Hippocampal formation (tissue), 2 donors: ENCODE measurements at regions not wholly inside any gene's neighbourhood (a gene's known extent, or its start where the extent isn't known, plus 50 kb on each side); places are given as distances from the start of the nearest gene placed in this dataset.

Experiments
- DNase-seq, 2 donors: peaks; one replicate each; lab custom pipeline; 2025; lab: John Stamatoyannopoulos, UW

DNA sequence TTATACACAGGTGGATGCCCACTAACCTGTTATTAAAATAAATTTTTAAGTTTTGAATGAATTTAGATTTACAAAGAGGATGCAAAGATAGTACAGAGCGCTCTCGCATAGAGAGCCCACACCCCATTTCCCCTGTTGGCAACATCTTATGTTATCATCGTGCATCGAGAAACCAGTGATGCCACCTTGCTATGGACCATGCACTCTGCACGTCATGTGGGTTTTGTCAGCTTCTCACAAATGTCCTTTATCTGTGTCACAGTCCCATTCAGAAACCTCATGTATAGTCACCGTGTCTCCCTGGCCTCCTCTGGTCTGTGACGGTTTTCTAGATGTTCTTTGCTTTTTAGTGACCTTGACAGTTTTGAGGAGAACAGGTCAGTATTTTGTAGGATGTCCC, 60.0 kb downstream of the ING1 start:
- no peak for DNase-seq

- no peak for DNase-seq
Observed at GRCh38 chr13:110774051-110774450, 60.6 kb downstream of the ING1 start.

GRCh38 chr13:110774490-110774889, 61.0 kb downstream of the ING1 start:
- no peak for DNase-seq

DNA sequence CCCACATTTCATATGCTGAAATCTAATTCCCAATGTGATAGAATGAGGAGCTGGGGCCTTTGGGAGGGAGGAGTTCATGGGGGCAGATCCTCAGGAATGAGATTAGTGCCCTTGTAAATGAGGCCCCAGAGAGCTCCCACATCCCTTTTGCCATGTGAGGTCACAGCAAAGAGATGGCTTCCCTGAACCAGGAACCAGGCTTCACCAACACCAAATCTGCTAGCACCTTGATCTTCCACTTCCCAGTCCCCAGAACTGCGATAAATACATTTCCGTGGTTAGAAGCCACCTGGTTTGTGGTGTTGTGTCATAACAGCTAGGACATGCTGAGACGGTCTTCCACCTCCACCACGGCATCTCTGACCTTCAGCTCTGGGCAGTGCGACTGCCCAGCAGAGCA, 62.1 kb downstream of the ING1 start:
- no peak for DNase-seq

- no peak for DNase-seq
Observed at GRCh38 chr13:110777251-110777820, 63.8 kb downstream of the ING1 start.

GRCh38 chr13:110779022-110779421, 65.5 kb downstream of the ING1 start:
- no peak for DNase-seq

GRCh38 chr13:110780422-110780821, 66.9 kb downstream of the ING1 start:
- no peak for DNase-seq

DNA sequence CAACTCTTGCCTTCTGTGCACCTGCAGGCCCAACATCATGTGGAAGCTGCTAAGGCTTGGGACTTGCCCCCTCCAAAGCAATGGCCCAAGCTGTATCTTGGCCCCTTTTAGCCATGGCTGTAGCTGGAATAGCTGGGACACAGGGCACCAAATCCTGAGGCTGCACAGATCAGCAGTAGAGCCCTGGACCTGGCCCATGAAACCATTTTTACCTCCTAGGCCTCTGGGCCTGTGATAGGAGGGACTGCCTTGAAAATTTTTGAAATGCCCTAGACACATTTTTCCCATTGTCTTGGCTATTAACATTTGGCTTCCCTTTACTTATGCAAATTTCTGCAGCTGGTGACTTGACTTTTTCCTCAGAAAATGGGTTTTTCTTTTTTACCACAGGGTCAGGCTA, 68.7 kb downstream of the ING1 start:
- no peak for DNase-seq

- DNase-seq, result no peak
Observed at GRCh38 chr13:110784704-110785103, 71.2 kb downstream of the ING1 start.

DNA sequence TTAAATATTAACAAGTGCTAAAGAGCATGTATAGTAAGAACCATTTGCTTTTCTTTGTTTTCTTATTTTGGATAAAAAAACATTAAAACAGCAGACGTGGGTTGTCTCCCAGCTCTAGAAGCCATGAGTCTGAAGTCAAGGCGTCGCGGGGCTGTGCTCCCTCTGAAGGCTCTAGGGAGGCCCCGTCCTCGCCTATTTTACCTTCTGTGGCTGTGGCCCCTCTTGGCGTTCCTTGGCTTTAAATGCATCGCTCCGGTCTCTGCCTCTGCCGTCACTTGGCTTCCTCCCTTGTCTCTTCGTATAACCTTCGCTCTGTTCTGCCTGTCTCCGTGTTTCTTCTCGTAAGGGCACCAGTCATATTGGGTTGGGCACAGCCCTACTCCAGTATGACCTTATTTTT, 75.3 kb downstream of the ING1 start:
- DNase-seq, result no peak

- DNase-seq, result no peak
Observed at GRCh38 chr13:110789871-110790270, 76.4 kb downstream of the ING1 start.

GRCh38 chr13:110790371-110790770, 76.9 kb downstream of the ING1 start:
- DNase-seq, result no peak

DNA sequence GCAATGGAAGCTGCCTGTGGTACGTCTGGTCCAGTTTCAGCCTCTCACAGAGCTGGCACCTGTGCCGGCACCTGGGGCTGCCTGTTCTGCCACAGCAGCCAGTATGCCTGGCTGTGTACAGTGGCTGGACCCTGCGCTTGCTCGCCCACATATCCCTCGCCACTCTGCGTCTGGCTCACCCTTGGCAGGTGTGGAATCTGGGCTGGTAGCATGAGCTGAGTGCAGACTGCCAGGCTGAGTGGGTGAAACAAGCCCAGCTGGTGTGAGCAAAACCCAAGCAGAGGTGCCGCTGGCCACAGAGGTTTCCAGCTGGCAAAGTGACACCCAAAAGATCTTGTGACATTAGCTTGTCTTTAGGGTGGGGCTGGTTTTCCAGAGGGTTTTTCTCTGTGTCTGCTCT, 80.7 kb downstream of the ING1 start:
- no peak for DNase-seq

- DNase-seq, result no peak
Observed at GRCh38 chr13:110797230-110797877, 83.9 kb downstream of the ING1 start.

DNA sequence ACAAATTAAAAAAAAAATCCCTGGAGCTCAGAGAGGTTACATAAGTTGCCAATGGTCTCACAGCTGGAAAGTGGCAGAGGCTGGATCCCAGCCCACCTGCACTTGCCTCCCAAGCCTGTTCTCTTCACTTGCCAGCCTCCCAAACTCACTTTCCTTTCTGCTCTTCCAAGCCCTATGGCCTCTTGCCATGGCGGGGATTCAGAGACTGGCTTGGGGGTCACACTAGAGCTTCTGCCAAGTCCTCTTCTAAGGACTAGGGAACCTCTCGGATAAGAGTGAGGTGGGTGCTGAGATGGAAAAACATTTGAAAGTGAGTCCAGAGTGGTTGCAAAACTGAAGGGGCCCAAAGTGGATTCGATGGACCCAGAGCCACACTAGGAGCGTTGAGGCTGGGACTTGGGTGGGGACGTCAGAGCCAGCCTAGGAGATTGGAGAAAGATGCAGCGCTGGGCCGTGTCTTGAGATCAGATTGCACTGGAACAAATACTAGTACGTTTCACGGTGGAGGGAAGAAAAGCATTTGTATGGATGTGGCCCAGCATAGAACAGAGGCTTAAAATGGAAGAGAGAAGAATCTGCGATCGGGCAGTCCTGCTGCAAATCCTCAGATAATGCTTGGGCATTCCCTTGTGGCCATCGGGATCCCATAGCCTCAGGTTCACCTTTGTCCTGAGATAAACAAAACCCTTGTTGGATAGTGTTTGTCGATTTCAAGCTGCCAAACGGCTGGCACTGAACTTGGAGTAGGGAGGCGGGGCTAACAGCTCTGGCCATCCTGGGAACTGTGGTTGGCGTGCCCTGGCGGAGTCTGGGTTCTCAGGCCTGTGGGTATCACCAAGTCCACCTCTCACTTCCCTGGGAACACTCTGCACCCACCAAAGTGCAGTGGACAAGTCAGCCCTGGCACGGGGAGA, 84.8 kb downstream of the ING1 start:
- no peak for DNase-seq

GRCh38 chr13:110799246-110800236, 86.0 kb downstream of the ING1 start:
- peak in 1 of 2 donors; percentile 7 for DNase-seq

GRCh38 chr13:110801044-110801443, 87.5 kb downstream of the ING1 start:
- no peak for DNase-seq

DNA sequence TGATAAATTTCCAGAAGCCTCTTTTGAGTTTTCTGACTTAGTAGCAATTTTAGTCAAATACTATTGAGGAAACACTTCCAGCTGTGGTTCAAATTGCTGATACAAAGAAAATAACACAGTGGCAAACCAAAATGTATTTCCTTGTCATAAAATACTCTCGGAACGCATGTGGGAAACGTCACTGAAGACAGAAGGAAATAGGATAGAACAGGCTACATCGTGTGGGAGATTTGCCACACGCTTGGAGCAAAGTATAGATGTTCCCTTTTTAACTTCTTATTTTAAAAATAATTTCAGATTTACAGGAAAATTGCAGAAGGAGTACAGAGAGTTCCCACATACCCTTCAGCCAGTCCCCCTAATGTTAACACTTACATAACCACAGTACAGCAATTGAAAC, 88.8 kb downstream of the ING1 start:
- DNase-seq, result no peak

DNA sequence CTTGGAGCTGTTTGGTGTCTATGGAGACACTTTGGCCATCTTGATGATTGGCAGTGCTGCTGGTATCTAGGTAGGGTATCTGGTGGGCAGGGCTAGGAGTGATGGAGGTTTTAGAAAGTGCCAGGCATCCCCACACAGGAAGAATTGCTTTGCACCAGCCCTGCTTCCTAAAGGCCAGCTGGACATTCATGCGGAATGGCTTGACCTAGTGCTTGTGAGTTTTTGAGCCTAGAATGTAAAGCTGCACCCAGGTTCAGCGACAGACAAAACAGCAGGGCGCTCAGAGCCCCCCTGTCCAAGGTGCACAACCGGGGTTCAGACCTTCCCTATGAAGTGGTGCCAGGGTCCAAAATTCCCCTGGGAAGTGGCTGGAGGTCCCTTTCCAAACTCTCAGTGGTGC, 93.1 kb downstream of the ING1 start:
- DNase-seq, result no peak

DNA sequence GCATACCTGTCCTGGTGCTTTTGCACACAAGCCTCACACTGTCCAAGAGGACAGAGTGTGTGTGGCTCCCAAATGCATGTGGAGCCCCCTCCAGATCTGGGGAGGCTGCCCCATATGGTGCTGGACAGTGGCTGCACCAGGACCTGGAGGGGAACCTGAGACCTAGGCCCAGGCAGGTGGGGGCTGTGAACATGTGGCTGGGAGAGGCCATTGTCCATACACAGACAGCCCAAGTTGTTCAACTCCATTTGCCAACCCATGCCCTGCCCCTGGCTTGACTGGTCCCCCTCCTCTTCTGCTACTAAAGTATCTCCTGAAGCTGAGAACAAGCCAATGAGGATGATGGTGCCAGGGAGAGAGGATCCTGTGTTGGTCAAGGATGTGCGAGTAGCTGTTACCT, 94.0 kb downstream of the ING1 start:
- no peak for DNase-seq

GRCh38 chr13:110808138-110808537, 94.6 kb downstream of the ING1 start:
- no peak for DNase-seq
